ENCODE measurements at regions not wholly inside any gene's neighbourhood (a gene's known extent, or its start where the extent isn't known, plus 50 kb on each side); places are given as distances from the start of the nearest gene placed in this dataset.
"Not testable (repeated sequence)": the region's sequence is repeated elsewhere in the genome, so short reads cannot be mapped to it uniquely, and the experiment has no call there.

DNA sequence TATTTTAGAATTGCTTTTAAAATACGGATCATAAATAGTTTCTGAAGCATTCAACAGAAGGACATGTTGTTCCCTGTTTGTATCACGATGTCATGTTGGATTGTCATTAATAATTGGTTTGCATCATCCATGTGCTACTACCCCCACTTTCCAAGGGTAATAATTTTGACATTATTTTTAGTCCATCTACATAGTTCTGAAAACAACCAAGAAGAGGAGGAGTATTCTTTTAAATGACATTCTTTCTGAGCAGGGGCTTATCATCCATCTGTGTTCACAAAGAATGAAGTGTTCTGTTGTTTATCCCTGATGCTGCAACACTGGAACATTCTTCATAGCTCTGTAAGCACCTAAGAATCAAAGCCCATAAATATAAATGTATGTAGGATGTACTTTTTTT is 151.0 kb upstream of the CITED2 start:
- peak; percentile 83 for DNase-seq (ENCODE audit: low spot score)

DNA sequence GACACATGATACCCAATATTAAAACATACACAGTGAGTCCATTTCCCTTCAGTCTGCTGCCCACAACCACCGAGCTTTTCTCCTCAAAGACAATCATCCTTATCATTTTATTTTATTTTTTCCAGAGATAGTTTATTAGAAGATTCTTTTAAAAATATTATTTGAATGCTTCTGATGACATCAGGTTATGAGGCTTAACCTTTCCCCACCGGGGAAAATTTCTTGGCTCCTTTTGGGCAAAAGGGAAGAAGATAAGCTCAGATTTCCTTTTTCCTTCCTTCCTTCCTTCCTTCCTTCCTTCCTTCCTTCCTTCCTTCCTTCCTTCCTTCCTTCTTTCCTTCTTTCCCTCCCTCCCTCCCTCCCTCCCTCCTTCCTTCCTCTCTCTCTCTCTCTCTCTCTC is 149.5 kb upstream of the CITED2 start:
- DNase-seq (ENCODE audit: low spot score): no peak

DNA sequence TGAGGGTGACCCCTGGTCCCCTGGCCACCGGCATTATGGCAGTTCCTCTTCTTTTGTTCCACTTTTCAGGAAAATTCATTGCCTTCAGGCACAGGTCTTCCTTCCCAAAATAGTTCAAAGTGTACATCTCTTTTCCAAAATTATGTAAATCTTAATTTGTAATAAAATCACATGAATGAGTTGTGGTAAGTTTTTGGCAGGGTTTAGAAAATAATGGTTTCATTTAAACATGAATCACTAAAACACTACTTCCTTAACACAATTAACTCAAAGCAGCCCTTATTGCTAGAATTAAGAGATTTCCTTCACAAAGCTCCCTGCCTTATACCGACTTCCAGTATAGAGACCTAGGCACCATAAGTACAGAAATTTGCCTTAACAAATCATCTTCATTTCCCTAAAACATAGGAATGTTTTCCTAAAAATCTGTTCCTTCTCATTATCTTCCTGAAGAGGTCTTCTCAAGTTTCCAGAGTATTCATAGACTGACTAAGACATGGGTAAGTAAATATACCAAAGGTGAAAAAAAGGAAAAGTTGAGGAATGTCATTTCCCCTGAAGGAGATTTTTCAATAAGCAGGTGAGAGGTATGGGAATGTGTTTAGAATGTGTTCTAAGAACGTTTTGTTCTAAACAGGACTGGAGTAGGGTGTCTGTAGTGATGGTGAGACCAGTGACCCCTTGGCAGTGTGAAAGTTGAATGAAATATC is 148.2 kb upstream of the CITED2 start:
- no peak for DNase-seq (ENCODE audit: low spot score)

DNA sequence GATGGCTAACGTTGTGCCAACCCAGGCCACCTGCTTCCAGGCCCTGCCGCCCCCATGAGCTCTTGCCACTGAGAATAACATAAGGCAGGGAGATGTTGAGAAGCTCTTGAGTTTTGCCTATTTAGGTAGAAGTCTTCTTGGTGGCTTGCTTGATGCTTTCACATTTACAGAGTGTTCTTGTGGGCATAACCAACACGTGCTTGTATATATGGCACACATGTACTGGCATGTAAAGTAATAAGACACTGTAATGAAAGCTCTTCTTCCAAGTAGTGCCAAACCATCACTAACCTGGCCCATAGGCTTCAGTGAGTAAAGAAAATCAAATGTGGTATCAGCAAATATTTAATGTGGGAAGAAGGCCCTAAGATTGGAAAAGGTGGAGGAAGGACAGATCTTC is 146.9 kb upstream of the CITED2 start:
- no peak for DNase-seq (ENCODE audit: low spot score)

DNA sequence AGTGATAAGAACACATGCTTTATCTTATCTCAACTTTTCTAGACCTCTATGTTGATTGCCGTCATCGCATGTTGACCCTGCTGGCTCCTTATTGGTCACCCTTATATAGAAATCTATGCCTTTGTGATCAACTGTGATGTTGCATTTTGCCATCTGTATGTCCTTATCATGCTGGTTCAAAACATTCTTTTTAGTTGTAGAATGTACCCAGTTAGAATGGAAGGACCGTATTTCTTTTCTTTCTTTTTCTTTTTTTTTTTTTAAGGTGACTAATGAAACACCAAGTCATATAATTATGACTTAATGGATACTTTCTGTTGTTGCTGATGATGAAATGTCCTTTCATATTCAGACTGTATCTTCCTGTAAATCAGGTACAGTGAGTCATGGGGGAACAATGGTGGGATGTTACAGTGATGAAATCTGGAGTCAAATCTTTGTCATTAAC is 145.9 kb upstream of the CITED2 start:
- no peak for DNase-seq (ENCODE audit: low spot score)

DNA sequence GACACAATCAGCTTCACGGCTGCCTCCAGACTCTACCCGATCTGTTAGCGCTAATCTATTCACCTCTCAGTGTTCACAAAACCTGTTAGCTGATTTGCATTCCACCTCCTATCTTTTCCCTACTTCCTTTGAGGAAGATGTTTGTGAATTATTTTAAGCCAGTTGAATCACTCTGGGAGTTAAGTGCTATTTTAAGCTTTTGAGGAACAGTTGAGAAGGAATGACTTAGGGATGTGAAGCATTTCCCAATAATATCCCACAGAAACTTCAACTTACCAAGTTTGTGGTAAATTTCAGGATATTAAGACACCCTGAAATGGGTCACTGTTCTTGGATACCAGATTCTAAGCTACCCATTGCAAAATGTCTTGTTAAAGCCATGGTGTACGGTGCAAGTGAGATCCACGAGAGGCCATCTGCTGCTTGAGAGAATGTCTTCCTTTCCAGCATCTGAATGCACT is 145.2 kb upstream of the CITED2 start:
- peak; percentile 43 for DNase-seq (ENCODE audit: low spot score)

DNA sequence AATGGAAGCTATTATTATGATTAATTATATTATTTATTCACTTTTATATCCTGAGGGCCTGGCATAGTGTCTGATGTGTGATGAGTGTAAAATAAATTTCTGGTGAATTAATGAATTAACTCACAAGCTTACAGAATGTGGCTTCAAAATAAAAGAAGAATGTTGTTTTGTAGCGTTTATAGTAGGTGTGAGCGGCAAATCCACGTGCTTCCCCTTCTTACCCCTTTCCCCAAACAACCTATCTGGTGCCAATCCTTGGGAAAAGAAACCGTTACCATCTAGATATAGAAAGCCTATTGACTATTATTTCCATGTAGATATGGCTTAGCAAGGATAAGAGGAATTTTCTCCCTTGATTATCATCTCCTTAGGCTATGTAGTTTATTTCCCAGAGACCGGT is 144.6 kb upstream of the CITED2 start:
- DNase-seq (ENCODE audit: low spot score): no peak

DNA sequence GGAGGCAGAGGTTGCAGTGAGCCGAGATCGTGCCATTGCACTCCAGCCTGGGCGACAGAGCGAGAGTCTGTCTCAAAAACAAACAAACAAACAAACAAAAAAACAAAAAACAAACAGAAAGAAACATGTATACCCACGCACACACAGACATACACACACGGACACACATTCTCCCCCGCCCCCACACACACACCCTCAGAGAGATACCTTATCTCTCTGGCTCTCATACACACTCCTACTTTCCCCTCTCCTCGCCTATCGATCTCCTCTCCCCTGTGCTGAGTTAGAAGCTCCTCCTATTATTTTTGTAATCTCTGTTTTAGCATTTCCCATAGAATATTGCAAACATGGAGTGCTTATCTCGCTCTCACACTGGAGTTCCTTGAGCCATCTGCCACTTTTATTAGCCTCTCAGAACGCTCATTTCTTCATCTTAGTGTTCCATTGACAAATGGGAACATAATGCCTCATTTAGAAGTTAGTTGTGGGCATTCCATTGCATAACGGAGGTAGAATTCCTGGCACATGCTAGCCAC is 144.2 kb upstream of the CITED2 start:
- no peak for DNase-seq (ENCODE audit: low spot score)

DNA sequence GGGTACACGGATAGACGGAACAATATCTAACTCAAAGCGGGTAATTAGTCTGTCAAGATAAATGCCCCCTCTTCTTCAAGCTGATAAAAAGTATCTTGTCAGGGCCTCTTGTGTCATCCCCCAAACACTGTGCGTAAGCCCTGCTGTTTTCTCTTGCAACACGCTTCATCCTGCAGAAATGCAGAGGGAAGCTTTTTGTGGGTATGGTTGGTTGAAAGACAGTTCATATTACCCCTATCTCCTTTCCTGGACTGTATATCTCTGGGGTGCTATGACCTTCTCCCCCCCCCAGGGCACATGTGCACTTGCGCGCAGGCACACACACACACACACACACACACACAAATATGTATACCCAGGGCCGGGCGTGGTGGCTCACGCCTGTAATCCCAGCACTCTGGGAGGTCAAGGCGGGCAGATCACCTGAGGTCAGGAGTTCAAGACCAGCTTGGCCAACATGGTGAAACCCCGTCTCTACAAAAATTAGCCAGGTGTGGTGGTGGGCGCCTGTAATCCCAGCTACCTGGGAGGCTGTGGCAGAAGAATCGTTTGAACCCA is 143.6 kb upstream of the CITED2 start:
- DNase-seq (ENCODE audit: low spot score): not testable (repeated sequence)

DNA sequence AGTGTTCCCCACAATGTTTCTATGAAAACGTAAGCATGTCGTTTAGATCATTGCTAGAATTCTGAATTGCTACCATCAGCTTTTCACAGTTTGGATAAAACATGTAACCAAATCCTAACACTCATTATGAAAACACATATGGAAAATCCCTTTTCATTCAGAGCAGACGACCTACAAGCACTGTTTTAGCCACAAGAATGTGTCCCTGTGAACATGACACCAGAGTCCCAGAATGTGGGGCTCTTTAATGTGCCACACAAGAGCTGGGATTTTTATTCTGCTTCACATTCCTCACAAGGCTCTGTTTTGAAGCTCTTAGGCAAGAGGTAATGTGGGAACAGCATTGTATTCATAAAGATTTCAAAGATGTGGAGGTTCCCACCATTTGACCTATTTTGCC is 141.1 kb upstream of the CITED2 start:
- no peak for DNase-seq (ENCODE audit: low spot score)

DNA sequence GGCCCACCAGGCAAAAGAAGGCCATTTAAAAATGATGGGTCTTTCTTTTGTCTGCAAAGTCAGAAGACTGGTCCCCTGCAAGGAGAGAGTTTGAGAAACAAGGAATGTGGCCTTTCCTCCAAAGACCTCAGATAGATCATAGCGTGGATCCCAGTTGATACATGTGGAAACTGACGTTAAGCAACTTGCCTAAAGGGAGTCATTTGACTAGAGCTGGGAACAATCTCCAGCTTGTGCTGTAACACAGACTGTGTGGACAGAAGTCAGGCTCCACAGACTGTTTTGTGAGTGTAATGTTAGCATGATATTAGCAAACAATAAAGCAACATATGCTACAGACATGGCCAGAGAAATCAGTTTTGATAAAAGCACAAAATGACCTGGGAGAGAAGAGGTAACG is 140.4 kb upstream of the CITED2 start:
- no peak for DNase-seq (ENCODE audit: low spot score)

DNA sequence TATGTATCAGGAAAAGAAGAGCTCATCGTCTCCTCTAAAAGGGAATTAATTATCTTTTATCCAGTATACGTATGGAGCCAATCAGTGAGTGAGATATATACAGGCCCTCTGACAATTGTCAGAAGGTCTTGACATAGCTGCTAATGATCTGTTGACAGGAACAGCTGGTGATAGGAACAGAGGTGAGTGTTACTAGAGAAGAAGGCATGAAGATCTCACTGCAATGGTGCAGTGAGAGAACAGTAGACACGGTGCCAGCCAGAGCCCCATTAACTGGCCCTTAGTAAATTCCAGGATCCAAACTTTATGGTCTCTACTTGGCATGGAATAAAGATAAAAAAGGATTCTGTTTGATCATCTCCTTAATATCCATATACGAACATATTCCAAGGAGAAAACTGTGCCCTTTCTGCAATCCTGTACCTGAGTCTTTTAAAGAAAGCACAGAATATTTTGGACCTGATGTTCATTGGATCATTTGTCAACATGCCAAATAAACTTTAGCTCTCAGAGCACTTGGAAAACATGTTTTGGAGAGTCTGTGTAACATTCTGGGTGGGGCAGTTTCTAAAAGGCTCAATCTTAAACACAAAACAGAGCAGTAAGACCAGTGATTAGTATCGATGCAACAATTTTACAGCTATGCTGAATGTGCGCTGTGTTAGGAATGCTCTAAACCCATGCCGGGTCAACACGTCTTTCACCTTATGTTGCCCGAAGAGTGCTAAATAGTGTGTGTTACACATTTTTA is 135.8 kb upstream of the CITED2 start:
- peak; percentile 72 for DNase-seq (ENCODE audit: low spot score)

DNA sequence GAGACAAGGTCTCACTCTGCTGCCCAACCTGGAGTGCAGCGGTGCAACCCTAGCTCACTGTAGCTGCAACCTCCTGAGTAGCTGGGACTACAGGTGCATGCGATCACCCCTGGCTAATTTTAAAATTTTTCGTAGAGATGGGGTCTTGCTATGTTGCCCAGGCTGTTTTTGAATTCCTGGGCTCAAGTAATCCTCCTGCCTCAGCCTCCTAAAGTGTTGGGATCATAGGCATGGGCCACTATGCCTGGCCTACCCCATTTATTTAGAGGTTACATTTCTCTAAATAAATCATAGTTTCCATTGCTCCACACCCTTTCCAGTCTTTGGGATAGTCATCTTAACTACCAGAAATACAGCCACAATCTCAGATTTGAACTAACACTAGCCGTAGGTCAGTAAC is 134.7 kb upstream of the CITED2 start:
- no peak for DNase-seq (ENCODE audit: low spot score)

DNA sequence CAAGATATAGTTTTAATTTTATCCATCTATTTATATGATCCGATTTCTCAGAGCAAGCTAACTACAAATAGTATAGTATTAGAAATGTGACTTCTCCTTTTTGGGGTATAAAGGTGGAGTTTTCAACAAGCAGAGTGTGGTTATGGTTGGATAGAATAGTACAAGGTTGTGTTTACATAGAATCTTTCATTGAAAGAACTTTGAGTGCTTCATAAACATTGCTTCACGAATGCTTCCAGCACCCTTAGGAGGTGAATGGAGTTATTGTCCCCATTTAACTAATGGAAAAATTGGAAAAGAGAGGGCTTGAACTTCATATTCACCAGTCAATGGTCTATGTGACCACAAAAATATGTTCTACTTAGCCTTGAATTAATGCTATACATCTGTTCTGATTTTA is 134.1 kb upstream of the CITED2 start:
- no peak for DNase-seq (ENCODE audit: low spot score)

DNA sequence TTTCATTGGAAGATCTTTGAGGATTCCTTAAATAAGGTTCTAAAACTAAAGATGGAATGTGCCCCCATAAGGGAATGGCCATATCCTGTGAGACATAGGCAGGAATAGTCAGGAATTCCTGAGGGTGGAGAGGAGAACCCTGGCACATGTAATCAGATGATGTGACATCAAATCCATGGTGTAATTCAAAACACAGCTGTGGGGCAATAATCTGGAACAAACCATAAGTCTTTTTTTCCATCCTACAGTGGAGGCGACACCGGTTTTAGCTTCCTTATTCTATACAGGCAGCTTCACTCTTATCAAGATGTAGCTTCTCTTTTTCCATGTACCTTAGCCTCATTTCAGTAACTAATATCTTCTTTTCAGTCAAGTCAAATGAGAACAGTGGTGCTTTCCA is 133.6 kb upstream of the CITED2 start:
- no peak for DNase-seq (ENCODE audit: low spot score)

DNA sequence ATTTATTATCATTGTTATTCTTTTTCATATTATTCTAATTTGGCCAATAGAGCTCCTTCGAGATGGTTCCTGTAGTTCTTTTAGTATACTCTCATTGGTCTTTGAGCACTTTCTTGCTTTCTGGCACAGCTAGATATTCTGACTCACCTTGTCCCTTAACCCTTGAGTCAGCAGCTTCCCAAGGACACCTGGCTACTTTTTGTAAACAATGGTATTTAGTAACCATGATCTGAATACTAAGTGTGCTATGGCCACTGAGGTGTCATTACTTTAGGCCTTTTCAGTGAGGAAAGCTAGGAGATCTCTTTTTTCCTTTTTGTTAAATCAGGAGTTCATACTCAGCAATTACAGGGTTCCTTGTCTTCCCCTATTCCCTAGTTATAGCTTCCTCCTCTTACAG is 126.5 kb upstream of the CITED2 start:
- DNase-seq (ENCODE audit: low spot score): no peak

DNA sequence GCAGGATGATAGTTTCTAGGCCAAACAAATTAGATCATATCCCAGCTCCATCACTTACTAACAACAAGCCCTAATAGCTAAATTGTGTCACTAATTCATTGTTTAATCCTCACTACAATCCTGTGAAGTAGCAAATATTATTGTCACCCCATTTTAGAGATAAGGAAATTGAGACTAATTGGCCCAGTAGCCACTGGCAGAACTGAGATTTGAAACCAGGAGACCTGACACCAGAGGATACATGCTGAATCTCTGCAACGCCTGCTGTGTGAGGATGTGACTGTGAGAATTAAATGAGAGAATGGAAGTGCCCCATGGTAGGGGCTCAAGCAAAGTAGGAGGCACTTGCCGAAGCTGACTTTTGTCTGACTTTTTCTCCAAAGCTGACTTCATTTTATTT is 124.3 kb upstream of the CITED2 start:
- DNase-seq (ENCODE audit: low spot score): no peak

DNA sequence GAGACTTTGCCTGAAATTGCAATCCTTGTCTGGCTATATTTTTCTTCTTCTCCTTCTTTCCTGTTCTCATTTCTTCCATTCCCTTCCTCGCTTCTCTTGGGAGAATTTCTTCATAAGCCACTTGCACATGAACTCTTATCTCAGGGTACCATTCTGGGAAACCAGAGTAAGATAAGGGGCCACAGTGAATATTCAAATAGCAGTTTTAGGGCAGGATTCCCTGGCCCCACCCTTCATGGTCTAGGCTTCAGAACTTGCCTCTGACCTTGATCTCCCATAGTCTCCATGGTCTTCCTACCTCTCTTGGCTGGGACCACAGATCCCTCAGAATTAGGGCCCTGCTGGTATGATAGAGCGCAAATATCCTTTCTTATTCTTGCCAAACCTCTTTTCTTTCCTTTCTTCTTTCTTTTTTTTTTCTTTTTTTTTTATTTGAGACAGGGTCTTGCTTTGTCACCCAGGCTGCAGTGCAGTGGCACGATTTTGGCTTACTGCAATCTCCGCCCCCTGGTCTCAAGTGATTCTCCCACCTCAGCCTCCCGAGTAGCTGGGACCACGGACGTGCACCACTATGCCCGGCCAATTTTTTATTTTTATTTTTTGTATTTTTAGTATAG is 123.0 kb upstream of the CITED2 start:
- DNase-seq (ENCODE audit: low spot score): no peak

DNA sequence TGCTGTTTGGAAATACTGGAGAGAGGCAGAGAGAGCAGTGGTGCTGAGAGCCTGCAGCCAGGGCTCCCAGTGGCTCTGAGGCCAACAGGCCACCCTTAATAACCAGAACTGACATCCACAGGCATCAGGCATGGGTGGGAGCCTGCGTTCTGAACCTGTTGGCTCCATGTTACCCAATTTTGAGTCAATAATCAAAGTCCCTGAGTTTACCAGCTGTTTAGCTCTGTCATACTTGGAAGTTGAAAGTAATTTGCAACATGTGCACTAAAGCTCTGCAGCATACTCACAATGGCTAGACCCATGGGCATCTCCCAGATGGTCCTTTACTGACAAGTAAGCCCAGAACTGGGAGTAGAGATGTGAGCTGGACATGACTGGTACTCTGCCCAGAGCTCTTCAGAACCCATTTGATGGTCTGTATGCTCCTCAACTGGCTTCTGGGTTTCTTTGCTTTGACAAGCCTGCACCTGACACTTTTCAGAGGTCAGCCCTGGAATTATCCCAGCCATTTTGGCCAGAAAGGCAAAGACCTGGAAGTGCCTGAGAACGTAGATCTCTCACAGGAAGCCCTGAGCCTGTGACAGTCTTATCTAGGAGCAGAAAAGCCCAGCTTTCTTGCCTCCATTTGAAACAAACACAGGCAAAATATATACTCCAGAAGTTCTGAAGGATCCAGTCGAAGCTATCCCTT is 122.4 kb upstream of the CITED2 start:
- DNase-seq (ENCODE audit: low spot score): no peak

DNA sequence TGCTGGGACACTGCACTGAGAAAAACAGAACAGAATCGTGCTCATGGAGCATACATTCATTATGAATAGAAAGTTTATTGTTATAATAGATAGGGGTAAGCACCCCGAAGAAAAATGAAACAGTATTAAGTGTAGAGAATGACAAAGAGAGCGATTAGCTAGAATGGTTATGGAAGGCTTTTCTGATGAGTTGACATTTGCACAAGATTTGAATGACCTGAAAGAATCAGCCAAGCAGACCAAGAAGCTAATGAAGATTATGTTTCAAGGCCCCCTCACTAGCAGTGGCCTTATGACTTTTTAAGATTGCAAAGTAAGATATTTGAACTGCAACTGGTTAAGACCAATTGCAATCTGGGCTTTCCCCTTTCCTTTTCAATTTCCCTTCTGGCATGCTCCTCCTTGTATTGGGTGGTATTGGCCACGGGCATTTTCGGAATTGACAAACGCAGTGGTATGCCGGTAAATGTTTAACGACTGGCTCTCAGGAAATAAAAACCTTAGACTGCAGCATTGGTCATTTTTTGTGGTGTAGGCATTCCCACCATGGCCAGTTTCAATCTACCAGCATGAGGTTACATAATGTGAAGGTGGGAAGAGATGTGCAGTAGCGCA is 120.0 kb upstream of the CITED2 start:
- DNase-seq (ENCODE audit: low spot score): no peak

DNA sequence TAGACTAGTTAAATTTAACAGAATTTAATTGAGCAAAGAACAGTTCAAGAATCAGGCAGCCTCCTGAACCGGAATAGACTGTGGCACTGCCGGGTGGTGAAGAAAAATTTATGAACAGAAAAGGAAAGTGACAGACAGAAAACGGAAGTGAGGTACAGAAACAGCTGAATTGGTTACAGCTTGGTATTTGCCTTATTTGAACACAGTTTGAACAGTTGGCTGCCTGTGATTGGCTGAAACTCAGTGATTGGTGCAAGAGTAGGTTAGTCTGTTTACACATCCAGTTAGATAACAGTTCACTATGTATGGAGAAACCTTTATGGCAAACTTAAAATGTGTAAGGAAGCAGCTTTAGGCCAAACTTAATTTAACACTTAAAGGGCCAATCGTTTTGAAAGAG is 116.0 kb upstream of the CITED2 start:
- no peak for DNase-seq (ENCODE audit: low spot score)

All from umbilical cord (tissue), 1 donor.